ENCODE measurements at regions not wholly inside any gene's neighbourhood (a gene's known extent, or its start where the extent isn't known, plus 50 kb on each side); places are given as distances from the start of the nearest gene placed in this dataset.

DNA sequence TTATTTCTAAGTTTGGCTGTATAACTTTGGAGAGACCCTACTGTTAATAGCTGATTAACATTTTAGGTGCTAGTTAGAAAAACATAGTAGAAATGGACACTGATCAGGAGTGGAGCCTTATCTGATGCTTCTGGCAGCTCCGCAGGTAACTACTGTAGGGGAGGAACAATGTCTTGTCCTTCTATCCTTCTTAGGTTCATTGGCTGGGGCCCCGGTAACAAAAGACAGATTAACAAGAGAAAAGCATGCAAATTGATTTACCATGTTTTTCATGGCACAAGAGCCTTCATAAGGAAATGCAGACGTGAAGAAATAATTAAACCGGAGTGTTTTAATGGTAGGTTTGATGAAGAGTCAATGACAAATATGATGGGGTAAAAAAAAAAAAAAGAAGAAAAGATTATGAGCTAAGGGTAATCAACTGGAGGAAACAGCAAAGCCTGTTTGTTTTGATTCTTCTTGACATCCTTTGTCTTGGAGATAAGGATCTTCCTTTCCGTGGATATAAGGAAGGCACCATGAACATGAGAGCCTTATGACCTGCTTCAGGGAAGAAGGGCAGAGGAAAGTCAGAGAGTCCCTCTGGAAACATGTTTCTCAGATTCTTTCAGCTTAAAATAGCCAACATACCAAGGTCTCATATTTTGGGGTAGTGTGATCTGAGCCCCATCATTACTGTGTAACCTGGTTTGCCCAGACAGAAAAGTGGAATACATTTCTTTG lies 62.4 kb upstream of the GCFC2 start:
- intact Hi-C loops (cut with DNase I), result no loop called here
- no peak for DNase-seq (ENCODE audit: low spot score)
- no peak for TF ChIP-seq POLR2A (IDR thresholded peaks at IDR 0.05)
- no peak for TF ChIP-seq POLR2AphosphoS5 (IDR thresholded peaks at IDR 0.05)
- no peak for TF ChIP-seq CTCF (IDR thresholded peaks at IDR 0.05)
- 45% methylated on average over 5 of the region's 5 CpGs for WGBS
- no peak overlapping the region for H3K4me3 ChIP-seq
- H3K36me3 ChIP-seq, result no peaks in the 10 kb centered on the region
- no peaks in the 10 kb centered on the region for H3K9me3 ChIP-seq
- no peaks in the 10 kb centered on the region for H3K4me1 ChIP-seq (replicated peaks)
- no peaks in the 10 kb centered on the region for H3K27me3 ChIP-seq (replicated peaks; ENCODE audit: insufficient read depth)
- no peak overlapping the region for H3K27ac ChIP-seq

- no peak overlapping the region for H3K27ac ChIP-seq
- H3K9me3 ChIP-seq, result no peaks in the 10 kb centered on the region
- H3K36me3 ChIP-seq, result no peaks in the 10 kb centered on the region
- no peak for TF ChIP-seq POLR2A (IDR thresholded peaks at IDR 0.05)
- no peak for TF ChIP-seq POLR2AphosphoS5 (IDR thresholded peaks at IDR 0.05)
- TF ChIP-seq CTCF (IDR thresholded peaks at IDR 0.05), result no peak
- H3K4me3 ChIP-seq, result no peak overlapping the region
- H3K27me3 ChIP-seq (replicated peaks; ENCODE audit: insufficient read depth), result no peaks in the 10 kb centered on the region
- no peaks in the 10 kb centered on the region for H3K4me1 ChIP-seq (replicated peaks)
- no peak for DNase-seq (ENCODE audit: low spot score)
- whole genome bisulfite sequencing, result 20% methylated on average over 1 of the region's 1 CpG
- intact Hi-C loops (cut with DNase I), result no loop called here
These were observed 55.1 kb upstream of the GCFC2 start for GRCh38 chr2:75765798-75766197.

DNA sequence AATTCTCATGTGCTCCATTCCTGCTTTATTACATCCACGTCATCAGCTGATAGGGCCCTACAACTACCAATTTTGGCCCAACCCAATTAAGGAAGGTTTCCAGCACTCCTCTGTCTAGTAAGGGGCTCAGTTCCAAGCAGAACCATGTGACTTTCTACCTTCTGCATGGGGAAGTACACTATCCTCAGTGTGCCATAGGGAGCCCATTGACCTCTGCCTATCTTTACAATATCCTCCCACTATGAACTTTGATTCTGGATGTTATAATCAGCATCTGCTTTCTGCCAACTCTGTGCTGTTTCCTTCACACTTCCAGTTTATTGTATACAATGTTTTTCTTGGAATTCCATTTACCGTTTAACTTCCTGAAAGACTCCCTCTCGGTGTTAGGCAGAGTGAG lies 53.9 kb upstream of the GCFC2 start:
- TF ChIP-seq CTCF (IDR thresholded peaks at IDR 0.05), result no peak
- TF ChIP-seq POLR2AphosphoS5 (IDR thresholded peaks at IDR 0.05), result no peak
- TF ChIP-seq POLR2A (IDR thresholded peaks at IDR 0.05), result no peak
- intact Hi-C loops (cut with DNase I), result no loop called here
- no peak for DNase-seq (ENCODE audit: low spot score)
- Histone ChIP-seq H3K9me3 (no peaks in the 10 kb centered on the region), H3K27me3 (replicated peaks; ENCODE audit: insufficient read depth) (no peaks in the 10 kb centered on the region), H3K4me3 (no peak overlapping the region), H3K36me3 (no peaks in the 10 kb centered on the region), H3K27ac (no peak overlapping the region), H3K4me1 (replicated peaks) (no peaks in the 10 kb centered on the region)
- 73% methylated on average over 3 of the region's 3 CpGs for WGBS

Small RNA genes in the stretch of these regions (small RNA-seq; reads per million reads assigned to genes)
- 0 reads per million in 2 donors for gene RN7SKP164
